ENCODE measurements at regions not wholly inside any gene's neighbourhood (a gene's known extent, or its start where the extent isn't known, plus 50 kb on each side); places are given as distances from the start of the nearest gene placed in this dataset.

- ATAC-seq, result no peak
- Histone ChIP-seq H3K27ac (no peak overlapping the region), H3K27me3 (no peaks in the 10 kb centered on the region), H3K4me3 (no peak overlapping the region), H3K9me3 (no peaks in the 10 kb centered on the region), H3K36me3 (no peaks in the 10 kb centered on the region), H3K4me1 (peaks cover 21% of the 10 kb centered on the region)
- no peak for TF ChIP-seq CTCF (IDR thresholded peaks at IDR 0.05)
- no peak for DNase-seq
- intact Hi-C loops (cut with DNase I), result no loop called here
Observed at GRCh38 chr3:187967993-187968392, 186.0 kb upstream of the LPP start.

- Histone ChIP-seq H3K27ac (no peak overlapping the region), H3K36me3 (no peaks in the 10 kb centered on the region), H3K4me1 (peaks cover 17% of the 10 kb centered on the region), H3K9me3 (no peaks in the 10 kb centered on the region), H3K27me3 (no peaks in the 10 kb centered on the region), H3K4me3 (no peak overlapping the region)
- ATAC-seq (peak; percentile 69), DNase-seq (no peak)
- intact Hi-C loops (cut with DNase I), result no loop called here
- no peak for TF ChIP-seq CTCF (IDR thresholded peaks at IDR 0.05)
Observed at GRCh38 chr3:187968883-187969580, 184.9 kb upstream of the LPP start.

- no peak overlapping the region for H3K27ac ChIP-seq
- no peak for TF ChIP-seq CTCF (IDR thresholded peaks at IDR 0.05)
- H3K27me3 ChIP-seq, result no peaks in the 10 kb centered on the region
- DNase-seq (no peak), ATAC-seq (no peak)
- no peaks in the 10 kb centered on the region for H3K9me3 ChIP-seq
- H3K36me3 ChIP-seq, result no peaks in the 10 kb centered on the region
- H3K4me1 ChIP-seq, result peaks cover 14% of the 10 kb centered on the region
- intact Hi-C loops (cut with DNase I), result no loop called here
- H3K4me3 ChIP-seq, result no peak overlapping the region
Observed at GRCh38 chr3:187969581-187969950, 184.4 kb upstream of the LPP start.

GRCh38 chr3:187970106-187970505 lies 183.9 kb upstream of the LPP start:
- H3K4me1 ChIP-seq, result peaks cover 14% of the 10 kb centered on the region
- no peaks in the 10 kb centered on the region for H3K27me3 ChIP-seq
- H3K9me3 ChIP-seq, result no peaks in the 10 kb centered on the region
- H3K36me3 ChIP-seq, result no peaks in the 10 kb centered on the region
- DNase-seq (no peak), ATAC-seq (no peak)
- no peak for TF ChIP-seq CTCF (IDR thresholded peaks at IDR 0.05)
- H3K27ac ChIP-seq, result no peak overlapping the region
- intact Hi-C loops (cut with DNase I), result no loop called here
- H3K4me3 ChIP-seq, result no peak overlapping the region

GRCh38 chr3:187971629-187972028 lies 182.3 kb upstream of the LPP start:
- H3K27me3 ChIP-seq, result no peaks in the 10 kb centered on the region
- DNase-seq (no peak), ATAC-seq (no peak)
- intact Hi-C loops (cut with DNase I), result no loop called here
- H3K9me3 ChIP-seq, result no peaks in the 10 kb centered on the region
- no peak overlapping the region for H3K4me3 ChIP-seq
- no peaks in the 10 kb centered on the region for H3K36me3 ChIP-seq
- no peak overlapping the region for H3K27ac ChIP-seq
- TF ChIP-seq CTCF (IDR thresholded peaks at IDR 0.05), result no peak
- H3K4me1 ChIP-seq, result peaks cover 12% of the 10 kb centered on the region

- H3K27me3 ChIP-seq, result no peaks in the 10 kb centered on the region
- no peak for TF ChIP-seq CTCF (IDR thresholded peaks at IDR 0.05)
- H3K4me1 ChIP-seq, result peaks cover 6% of the 10 kb centered on the region
- intact Hi-C loops (cut with DNase I), result no loop called here
- DNase-seq (no peak), ATAC-seq (no peak)
- no peaks in the 10 kb centered on the region for H3K9me3 ChIP-seq
- H3K27ac ChIP-seq, result no peak overlapping the region
- no peak overlapping the region for H3K4me3 ChIP-seq
- no peaks in the 10 kb centered on the region for H3K36me3 ChIP-seq
Observed at GRCh38 chr3:187972454-187972853, 181.5 kb upstream of the LPP start.

Measured in upper lobe of right lung (tissue), 1 donor.